Gastroesophageal sphincter (tissue), 4 donors: ENCODE measurements at regions not wholly inside any gene's neighbourhood (a gene's known extent, or its start where the extent isn't known, plus 50 kb on each side); places are given as distances from the start of the nearest gene placed in this dataset.
"Not testable (repeated sequence)": the region's sequence is repeated elsewhere in the genome, so short reads cannot be mapped to it uniquely, and the experiment has no call there.

Source experiments
- ATAC-seq: fragments of 150-250 bp; one replicate; pipeline ENCODE4 v1.9.1; 2016; ENCODE audit warnings: mild to moderate bottlenecking, moderate library complexity
- H3K27ac ChIP-seq, 4 donors: fragments of 200-600 bp; sonication (generic) in 3 of 4; 1 replicate in 3 of 4; 2 replicates in 1 of 4; pipeline ENCODE4 v1.5.1; 2016 to 2019
- H3K27me3 ChIP-seq: fragments of 200-600 bp; sonication (generic); one replicate; pipeline ENCODE4 v1.5.1; 2019
- H3K36me3 ChIP-seq, 2 donors: fragments of 200-600 bp; sonication (generic); one replicate each; pipeline ENCODE4 v1.5.1; 2019; ENCODE audit warnings: control low read depth in 1 of 2
- H3K4me1 ChIP-seq, 3 donors: fragments of 200-600 bp; sonication (generic); 1 replicate in 2 of 3; 2 replicates in 1 of 3; pipeline ENCODE4 v1.5.1; 2016 to 2019; ENCODE audit warnings: control low read depth in 2 of 3
- H3K4me3 ChIP-seq, 2 donors: fragments of 200-600 bp; sonication (generic); one replicate each; pipeline ENCODE4 v1.5.1; 2019; ENCODE audit warnings: mild to moderate bottlenecking in 1 of 2, moderate library complexity in 1 of 2
- H3K9me3 ChIP-seq, 3 donors: fragments of 200-600 bp; sonication (generic); one replicate each; pipeline ENCODE4 v1.5.1; 2017 to 2019; ENCODE audit warnings: control low read depth in 2 of 3
- CTCF ChIP-seq, 4 experiments: fragments of 200-600 bp in 2 of 4; fragments of 450-650 bp in 2 of 4; sonication (generic) in 1 of 4; IDR thresholded peaks; one replicate each; pipeline ENCODE4 v1.5.1; 2017 to 2019; ENCODE audit warnings: antibody characterized with exemption in 4 of 4, mild to moderate bottlenecking in 2 of 4, moderate library complexity in 2 of 4
- EP300 ChIP-seq: sonication (generic); formaldehyde crosslinking; IDR thresholded peaks from one replicate; pipeline ENCODE4 v1.6.1; 2017; ENCODE audit warnings: antibody characterized with exemption, mild to moderate bottlenecking
- POLR2A ChIP-seq, 2 donors: fragments of 450-650 bp; IDR thresholded peaks; one replicate each; pipeline ENCODE4 v1.6.1; 2017; ENCODE audit warnings: antibody characterized with exemption in 2 of 2, mild to moderate bottlenecking in 2 of 2, moderate library complexity in 1 of 2
- POLR2AphosphoS5 ChIP-seq: sonication (generic); formaldehyde crosslinking; IDR thresholded peaks from one replicate; pipeline ENCODE4 v1.6.1; 2017; ENCODE audit warnings: antibody characterized with exemption
- WGBS, 2 donors: methylation state at CpG; one replicate each; pipeline ENCODE4 v1.1.5; 2018; ENCODE audit warnings: low coverage in 1 of 2; 5-methylcytosine and 5-hydroxymethylcytosine counted together

GRCh38 chr13:38239874-38240273 is 109.8 kb upstream of the UFM1 start:
- no peak overlapping the region for H3K4me3 ChIP-seq
- H3K36me3 ChIP-seq: no peaks in the 10 kb centered on the region
- H3K27ac ChIP-seq: no peak overlapping the region
- no peaks in the 10 kb centered on the region for H3K27me3 ChIP-seq
- H3K9me3 ChIP-seq: no peaks in the 10 kb centered on the region
- TF ChIP-seq POLR2A (IDR thresholded peaks at IDR 0.05) (no peak), CTCF (IDR thresholded peaks at IDR 0.05) (no peak), POLR2AphosphoS5 (no peak), EP300 (no peak)
- H3K4me1 ChIP-seq: no peaks in the 10 kb centered on the region
- no peak for ATAC-seq

- 38 to 43% methylated on average over 2 of the region's 2 CpGs for WGBS, 2 donors
- no peak for ATAC-seq
- no peaks in the 10 kb centered on the region for H3K27me3 ChIP-seq
Observed at GRCh38 chr13:38228322-38228721, 121.3 kb upstream of the UFM1 start.

GRCh38 chr13:38226496-38226895 is 123.2 kb upstream of the UFM1 start:
- no peaks in the 10 kb centered on the region for H3K4me1 ChIP-seq
- TF ChIP-seq EP300 (no peak), POLR2A (IDR thresholded peaks at IDR 0.05) (no peak), CTCF (IDR thresholded peaks at IDR 0.05) (no peak), POLR2AphosphoS5 (no peak)
- H3K4me3 ChIP-seq: no peak overlapping the region
- H3K9me3 ChIP-seq: peaks cover 0 to 6% (median 0%) of the 10 kb centered on the region in 3 donors
- H3K27me3 ChIP-seq: no peaks in the 10 kb centered on the region
- ATAC-seq: no peak
- H3K27ac ChIP-seq: no peak overlapping the region
- H3K36me3 ChIP-seq: no peaks in the 10 kb centered on the region

More at GRCh38 chr13:38228322-38228721, 121.3 kb upstream of the UFM1 start:
- Histone ChIP-seq H3K36me3 (no peaks in the 10 kb centered on the region), H3K4me3 (no peak overlapping the region), H3K4me1 (no peaks in the 10 kb centered on the region), H3K9me3 (peaks cover 0 to 7% (median 0%) of the 10 kb centered on the region in 3 donors), H3K27ac (no peak overlapping the region)
- TF ChIP-seq CTCF (IDR thresholded peaks at IDR 0.05) (no peak), POLR2A (IDR thresholded peaks at IDR 0.05) (no peak), POLR2AphosphoS5 (no peak)

- no peak for TF ChIP-seq POLR2A (IDR thresholded peaks at IDR 0.05)
- TF ChIP-seq CTCF (IDR thresholded peaks at IDR 0.05): no peak
- TF ChIP-seq EP300: no peak
- TF ChIP-seq POLR2AphosphoS5: no peak
- no peaks in the 10 kb centered on the region for H3K4me1 ChIP-seq
- H3K27me3 ChIP-seq: no peaks in the 10 kb centered on the region
- 55 to 61% methylated on average over 1 of the region's 1 CpG for WGBS, 2 donors
- H3K27ac ChIP-seq: no peak overlapping the region
- H3K36me3 ChIP-seq: no peaks in the 10 kb centered on the region
- H3K4me3 ChIP-seq: no peak overlapping the region
- H3K9me3 ChIP-seq: no peaks in the 10 kb centered on the region
- ATAC-seq: no peak
Observed at GRCh38 chr13:38223089-38223488, 126.6 kb upstream of the UFM1 start.

GRCh38 chr13:38221120-38221519 is 128.5 kb upstream of the UFM1 start:
- H3K27ac ChIP-seq, H3K4me1 ChIP-seq, ATAC-seq, H3K4me3 ChIP-seq, H3K36me3 ChIP-seq, H3K27me3 ChIP-seq, H3K9me3 ChIP-seq: not testable (repeated sequence)
- 71% methylated on average over 1 of the region's 1 CpG; no CpG with 5 or more reads in 1 of the 2 donors for WGBS, 2 donors

GRCh38 chr13:38216181-38216580 is 133.5 kb upstream of the UFM1 start:
- H3K36me3 ChIP-seq: no peaks in the 10 kb centered on the region
- 72 to 82% methylated on average over 1 to 2 of the region's 2 CpGs for WGBS, 2 donors
- no peak overlapping the region for H3K27ac ChIP-seq
- TF ChIP-seq CTCF (IDR thresholded peaks at IDR 0.05) (no peak), EP300 (no peak), POLR2AphosphoS5 (no peak), POLR2A (IDR thresholded peaks at IDR 0.05) (no peak)
- no peak for ATAC-seq
- no peaks in the 10 kb centered on the region for H3K4me1 ChIP-seq
- H3K4me3 ChIP-seq: no peak overlapping the region
- H3K27me3 ChIP-seq: no peaks in the 10 kb centered on the region
- peaks cover 0 to 13% (median 0%) of the 10 kb centered on the region in 3 donors for H3K9me3 ChIP-seq
